ES-I3 (cell line): ENCODE measurements at regions not wholly inside any gene's neighbourhood (a gene's known extent, or its start where the extent isn't known, plus 50 kb on each side); places are given as distances from the start of the nearest gene placed in this dataset.

Experiments used
- H3K36me3 ChIP-seq: 2 replicates; pipeline ENCODE4 v1.6.1; 2013; ENCODE audit warnings: mild to moderate bottlenecking, low read length, control low read depth, moderate library complexity; ENCODE audit not compliant: insufficient read depth
- H3K4me1 ChIP-seq: 2 replicates; pipeline ENCODE4 v1.6.1; 2013; ENCODE audit warnings: mild to moderate bottlenecking, control low read depth, low read length; ENCODE audit not compliant: insufficient read depth
- H3K9ac ChIP-seq: 2 replicates; pipeline ENCODE4 v1.6.1; 2013; ENCODE audit warnings: low read depth, mild to moderate bottlenecking, low read length, moderate library complexity
- H3K9me3 ChIP-seq: 2 replicates; pipeline ENCODE4 v1.6.1; 2013; ENCODE audit warnings: mild to moderate bottlenecking, low read length, moderate library complexity; ENCODE audit not compliant: control insufficient read depth, insufficient read depth

GRCh38 chr7:42745357-42746059, 166.4 kb downstream of the C7orf25 start:
- no peaks in the 10 kb centered on the region for H3K36me3 ChIP-seq
- no peak overlapping the region for H3K9ac ChIP-seq
- H3K4me1 ChIP-seq = no peaks in the 10 kb centered on the region
- no peaks in the 10 kb centered on the region; the same call in 1 of the 2 replicates for H3K9me3 ChIP-seq

GRCh38 chr7:42744746-42745145, 167.1 kb downstream of the C7orf25 start:
- H3K9me3 ChIP-seq = no peaks in the 10 kb centered on the region; the same call in 1 of the 2 replicates
- H3K4me1 ChIP-seq = no peaks in the 10 kb centered on the region
- H3K36me3 ChIP-seq = no peaks in the 10 kb centered on the region
- no peak overlapping the region for H3K9ac ChIP-seq

GRCh38 chr7:42743077-42743858, 168.6 kb downstream of the C7orf25 start:
- Histone ChIP-seq H3K9me3 (no peaks in the 10 kb centered on the region; the same call in 1 of the 2 replicates), H3K9ac (no peak overlapping the region), H3K4me1 (no peaks in the 10 kb centered on the region), H3K36me3 (no peaks in the 10 kb centered on the region)

DNA sequence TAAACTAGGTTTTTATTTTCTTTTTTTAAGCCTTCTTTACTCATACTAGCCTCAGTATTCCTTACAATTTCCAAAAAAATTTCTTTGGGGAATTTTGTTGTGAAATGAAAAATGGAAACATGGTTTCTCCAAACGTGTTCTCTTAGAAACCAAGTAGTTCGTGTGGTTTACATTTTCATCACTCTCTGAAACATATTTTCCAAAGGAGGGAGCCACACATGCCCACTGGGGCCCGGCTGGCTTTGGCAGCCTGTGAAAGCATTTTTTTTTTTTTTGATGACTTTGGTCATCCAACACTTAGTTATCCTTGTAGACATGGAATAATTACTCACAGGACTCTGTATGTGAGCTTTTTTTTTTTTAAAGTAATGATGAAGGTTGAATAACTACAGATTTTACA, 169.6 kb downstream of the C7orf25 start:
- Histone ChIP-seq H3K9ac (no peak overlapping the region), H3K36me3 (no peaks in the 10 kb centered on the region), H3K4me1 (no peaks in the 10 kb centered on the region), H3K9me3 (no peaks in the 10 kb centered on the region; the same call in 1 of the 2 replicates)

DNA sequence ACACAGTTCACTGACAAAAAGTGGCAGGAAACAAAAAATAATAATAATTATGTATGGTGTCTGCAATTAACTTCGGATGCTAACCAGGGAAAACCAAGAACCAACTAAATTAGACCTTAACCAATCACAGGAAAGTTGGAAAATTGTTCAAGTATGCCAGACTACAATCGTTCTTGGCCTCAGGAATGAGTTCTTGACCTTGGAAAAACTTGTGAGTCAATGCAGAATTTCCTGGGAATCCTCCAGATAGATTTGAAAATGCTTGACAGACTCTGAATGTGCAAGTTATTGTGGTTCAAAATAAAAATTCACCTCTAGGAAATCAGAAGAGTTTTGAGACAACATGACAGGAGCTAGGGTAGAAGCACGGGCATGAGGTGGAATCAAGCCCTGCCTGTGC, 171.5 kb downstream of the C7orf25 start:
- no peaks in the 10 kb centered on the region for H3K4me1 ChIP-seq
- H3K9me3 ChIP-seq = no peaks in the 10 kb centered on the region
- H3K9ac ChIP-seq = no peak overlapping the region
- H3K36me3 ChIP-seq = no peaks in the 10 kb centered on the region

DNA sequence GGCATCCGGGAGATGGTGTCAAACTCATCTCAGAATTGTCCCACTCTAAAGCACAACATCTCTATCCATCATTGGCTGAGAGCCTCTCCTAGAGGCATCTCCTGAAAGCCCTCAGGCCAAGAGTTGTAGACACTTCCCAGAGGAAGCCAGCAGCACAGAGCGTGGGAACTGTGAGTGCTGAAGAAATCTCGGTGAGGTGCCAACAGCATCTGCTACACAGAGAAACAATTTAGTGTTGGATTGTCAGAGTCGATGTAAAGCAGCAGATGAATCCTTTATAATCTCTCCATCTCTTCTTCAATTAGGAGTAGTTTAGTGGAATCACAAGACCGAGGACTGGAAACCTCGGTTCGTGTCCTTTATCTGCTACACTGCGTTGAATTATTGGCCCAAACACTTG, 172.2 kb downstream of the C7orf25 start:
- Histone ChIP-seq H3K36me3 (no peaks in the 10 kb centered on the region), H3K9ac (no peak overlapping the region), H3K9me3 (no peaks in the 10 kb centered on the region), H3K4me1 (no peaks in the 10 kb centered on the region)

DNA sequence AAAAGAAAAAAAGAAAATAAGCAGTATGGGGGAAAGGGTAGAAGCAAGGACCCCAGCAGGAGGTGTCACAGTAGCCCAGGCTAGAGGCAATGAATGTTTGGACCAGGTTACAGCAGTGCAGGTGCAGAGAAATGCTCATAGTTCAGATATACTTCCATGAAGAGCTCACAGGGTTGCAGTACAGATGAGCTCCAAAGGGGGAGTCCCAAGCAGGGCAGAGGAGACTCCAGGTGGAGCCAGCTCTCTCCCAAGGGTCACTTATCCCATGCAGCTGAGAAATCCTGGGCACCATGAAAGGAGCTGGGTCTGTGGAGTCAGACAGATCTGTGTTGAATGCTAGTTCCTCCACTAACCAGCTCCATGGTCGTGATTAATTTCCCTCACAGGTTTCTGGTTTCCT, 174.9 kb downstream of the C7orf25 start:
- Histone ChIP-seq H3K36me3 (no peaks in the 10 kb centered on the region), H3K4me1 (no peaks in the 10 kb centered on the region)

GRCh38 chr7:42735081-42735480, 176.8 kb downstream of the C7orf25 start:
- H3K9me3 ChIP-seq = no peaks in the 10 kb centered on the region
- no peaks in the 10 kb centered on the region for H3K36me3 ChIP-seq
- no peaks in the 10 kb centered on the region for H3K4me1 ChIP-seq
- H3K9ac ChIP-seq = no peak overlapping the region

More for the DNA sequence above, 174.9 kb downstream of the C7orf25 start:
- Histone ChIP-seq H3K9ac (no peak overlapping the region), H3K9me3 (no peaks in the 10 kb centered on the region)

DNA sequence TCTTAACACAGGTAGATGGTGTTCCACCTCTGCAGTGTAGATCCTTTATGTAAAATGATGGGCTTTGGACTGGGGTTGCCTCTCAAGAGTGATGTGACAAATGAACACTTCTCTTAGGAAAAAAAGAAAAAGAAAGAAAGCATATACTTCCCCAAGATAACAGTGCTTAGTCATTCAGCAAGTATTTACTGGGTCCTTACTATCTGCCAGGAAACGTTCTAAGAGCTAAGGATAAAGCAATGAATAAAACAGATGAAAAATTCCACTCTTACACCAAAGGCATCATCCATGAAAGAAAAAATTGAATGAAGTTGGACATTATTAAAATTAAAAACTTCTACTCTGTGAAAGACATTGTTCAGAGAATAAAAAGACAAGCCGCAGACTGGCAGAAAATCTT, 177.3 kb downstream of the C7orf25 start:
- Histone ChIP-seq H3K4me1 (no peaks in the 10 kb centered on the region), H3K9me3 (no peaks in the 10 kb centered on the region), H3K9ac (no peak overlapping the region), H3K36me3 (no peaks in the 10 kb centered on the region)

GRCh38 chr7:42733040-42733439, 178.8 kb downstream of the C7orf25 start:
- Histone ChIP-seq H3K4me1 (no peaks in the 10 kb centered on the region), H3K9me3 (no peaks in the 10 kb centered on the region), H3K9ac (no peak overlapping the region), H3K36me3 (no peaks in the 10 kb centered on the region)

DNA sequence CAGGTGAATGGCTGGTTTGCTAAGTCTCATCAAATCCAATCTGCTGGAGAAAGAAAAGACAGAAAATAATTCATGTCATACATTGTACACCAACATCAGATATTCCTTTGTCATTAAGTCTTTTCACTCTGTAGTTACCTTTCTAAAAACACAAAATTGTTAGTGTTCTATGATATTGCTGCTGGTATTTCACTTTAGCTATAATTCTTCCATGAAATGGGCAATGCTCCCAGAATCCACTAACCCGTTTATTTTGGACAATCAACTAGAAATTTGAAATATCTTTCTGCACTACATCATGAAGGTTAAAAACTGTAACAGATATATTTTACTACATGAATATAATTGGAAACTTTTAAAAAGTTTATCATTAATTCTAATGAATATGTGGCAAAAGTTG, 181.3 kb downstream of the C7orf25 start:
- H3K4me1 ChIP-seq = no peaks in the 10 kb centered on the region

DNA sequence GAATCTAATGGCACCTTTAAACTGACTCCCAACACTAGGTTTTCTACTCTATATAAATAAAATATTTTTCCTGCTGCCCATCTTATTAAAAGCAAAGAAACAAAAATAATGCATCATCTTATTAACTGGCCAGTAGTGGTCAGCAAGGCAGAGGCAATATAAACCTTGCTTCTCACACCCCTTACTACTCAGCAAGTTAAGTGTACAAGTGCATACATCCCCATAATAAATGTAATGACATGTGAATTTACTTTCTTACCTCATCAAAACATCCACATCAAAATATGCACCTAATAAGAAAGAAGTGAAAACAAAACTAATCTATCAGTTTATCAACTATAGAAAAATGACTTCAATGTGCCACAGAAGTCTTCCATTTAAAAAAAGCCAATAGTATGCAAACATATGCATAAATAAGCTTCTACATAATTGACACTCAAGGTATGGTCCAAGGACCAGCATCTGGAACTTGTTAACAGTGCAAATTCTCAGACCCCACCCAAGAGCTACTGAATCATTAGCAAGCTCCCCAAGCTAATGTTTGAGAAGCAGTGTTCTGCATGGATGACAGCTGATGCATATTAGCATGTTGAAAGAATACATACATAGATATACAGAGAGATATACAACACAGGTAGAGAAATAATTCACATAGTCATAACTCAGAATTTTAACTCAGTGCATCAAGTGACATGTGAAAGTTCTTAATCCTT, 182.7 kb downstream of the C7orf25 start:
- Histone ChIP-seq H3K9ac (no peak overlapping the region), H3K4me1 (no peaks in the 10 kb centered on the region), H3K9me3 (no peaks in the 10 kb centered on the region), H3K36me3 (no peaks in the 10 kb centered on the region)

More for the DNA sequence above, 181.3 kb downstream of the C7orf25 start:
- no peak overlapping the region for H3K9ac ChIP-seq
- no peaks in the 10 kb centered on the region for H3K9me3 ChIP-seq
- no peaks in the 10 kb centered on the region for H3K36me3 ChIP-seq

- Histone ChIP-seq H3K9me3 (no peaks in the 10 kb centered on the region), H3K4me1 (no peaks in the 10 kb centered on the region), H3K9ac (no peak overlapping the region), H3K36me3 (no peaks in the 10 kb centered on the region)
Measured at GRCh38 chr7:42727451-42727850, 184.4 kb downstream of the C7orf25 start.

DNA sequence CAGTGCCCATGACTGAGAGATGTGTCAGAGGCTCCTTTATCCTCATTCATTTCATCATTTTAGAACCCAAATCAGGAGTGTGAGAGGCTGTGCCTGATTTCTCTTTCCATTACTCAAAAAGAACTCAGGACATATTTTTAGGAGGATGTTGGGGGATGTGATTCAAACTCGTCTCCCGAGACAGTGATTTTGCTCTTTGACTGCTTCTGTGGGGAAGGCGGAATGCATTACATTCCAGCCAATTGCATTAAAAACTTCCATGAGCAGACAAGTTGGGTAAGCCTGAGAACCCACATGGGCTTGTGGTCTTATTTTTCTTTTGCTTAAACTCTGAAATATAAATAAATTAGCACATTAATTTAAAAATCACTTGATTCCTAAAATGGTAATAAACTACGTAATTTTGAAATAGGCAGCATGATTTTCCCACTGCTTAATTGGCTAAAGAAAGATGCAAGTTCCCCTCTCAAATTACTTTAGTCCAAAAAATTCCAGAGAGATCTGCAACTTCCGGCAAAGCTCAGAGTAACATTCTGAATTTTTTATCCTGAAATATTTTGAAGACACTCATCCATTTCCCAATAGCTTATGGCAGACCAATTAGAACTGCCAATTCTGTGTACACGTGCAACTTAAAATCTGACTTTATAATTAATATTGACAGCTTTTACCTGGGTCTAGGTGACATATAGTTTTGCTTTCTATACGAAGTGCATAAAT, 185.6 kb downstream of the C7orf25 start:
- no peaks in the 10 kb centered on the region for H3K36me3 ChIP-seq
- H3K9me3 ChIP-seq = no peaks in the 10 kb centered on the region
- no peak overlapping the region for H3K9ac ChIP-seq
- no peaks in the 10 kb centered on the region for H3K4me1 ChIP-seq
